RWPE2 (cell line): ENCODE measurements at regions not wholly inside any gene's neighbourhood (a gene's known extent, or its start where the extent isn't known, plus 50 kb on each side); places are given as distances from the start of the nearest gene placed in this dataset.

Experiments used
- ATAC-seq: fragments of 200-7000 bp; cut with Tn5 transposase; 3 replicates; pipeline ENCODE4 v1.9.1; 2021; ENCODE audit warnings: low read depth
- DNase-seq: peaks from one replicate; pipeline ENCODE4 v3.0.0-alpha.2; 2020; ENCODE audit warnings: low spot score
- H3K27ac ChIP-seq: fragments of 450-650 bp; 2 replicates; pipeline ENCODE4 v1.5.1; 2017; ENCODE audit warnings: mild to moderate bottlenecking; ENCODE audit not compliant: poor library complexity, severe bottlenecking
- H3K27me3 ChIP-seq: fragments of 250-450 bp; sonication (Bioruptor Pico); 2 replicates; pipeline ENCODE4 v1.5.1; 2021; ENCODE audit warnings: mild to moderate bottlenecking, moderate library complexity; ENCODE audit not compliant: insufficient read depth, poor library complexity, severe bottlenecking
- H3K36me3 ChIP-seq: fragments of 250-450 bp; sonication (Bioruptor Pico); 2 replicates; pipeline ENCODE4 v1.5.1; 2020; ENCODE audit warnings: low read depth, mild to moderate bottlenecking, moderate library complexity
- H3K4me1 ChIP-seq: fragments of 250-450 bp; sonication (Bioruptor Pico); 2 replicates; pipeline ENCODE4 v1.5.1; 2021; ENCODE audit warnings: mild to moderate bottlenecking, moderate library complexity; ENCODE audit not compliant: insufficient read depth, poor library complexity, severe bottlenecking
- H3K4me3 ChIP-seq: fragments of 250-450 bp; sonication (Bioruptor Pico); 2 replicates; pipeline ENCODE4 v1.5.1; 2021; ENCODE audit warnings: mild to moderate bottlenecking, moderate library complexity; ENCODE audit not compliant: severe bottlenecking
- H3K9me3 ChIP-seq: fragments of 250-450 bp; sonication (Bioruptor Pico); 2 replicates; pipeline ENCODE4 v1.5.1; 2021; ENCODE audit warnings: mild to moderate bottlenecking, moderate library complexity; ENCODE audit not compliant: severe bottlenecking
- CTCF ChIP-seq: fragments of 450-650 bp; IDR thresholded peaks from one replicate; pipeline ENCODE4 v1.5.1; 2017; ENCODE audit warnings: mild to moderate bottlenecking, moderate library complexity; ENCODE audit not compliant: poor library complexity, severe bottlenecking

GRCh38 chr5:62046191-62046590 lies 259.8 kb upstream of the KIF2A start:
- no peak for DNase-seq

GRCh38 chr5:62051747-62052146 lies 254.3 kb upstream of the KIF2A start:
- H3K36me3 ChIP-seq = no peaks in the 10 kb centered on the region
- ATAC-seq (no peak), DNase-seq (no peak)
- no peak for TF ChIP-seq CTCF
- H3K4me3 ChIP-seq = no peak overlapping the region
- H3K4me1 ChIP-seq = no peaks in the 10 kb centered on the region
- H3K9me3 ChIP-seq = no peaks in the 10 kb centered on the region
- no peak overlapping the region for H3K27ac ChIP-seq
- H3K27me3 ChIP-seq = no peaks in the 10 kb centered on the region

More at GRCh38 chr5:62046191-62046590, 259.8 kb upstream of the KIF2A start:
- Histone ChIP-seq H3K9me3 (no peaks in the 10 kb centered on the region), H3K4me1 (no peaks in the 10 kb centered on the region), H3K27me3 (no peaks in the 10 kb centered on the region), H3K4me3 (no peak overlapping the region), H3K27ac (no peak overlapping the region), H3K36me3 (no peaks in the 10 kb centered on the region)
- TF ChIP-seq CTCF = no peak
- no peak for ATAC-seq

GRCh38 chr5:62059960-62060359 lies 246.0 kb upstream of the KIF2A start:
- DNase-seq (no peak), ATAC-seq (peak; percentile 55; the same call in 2 of the 3 replicates)
- H3K36me3 ChIP-seq = no peaks in the 10 kb centered on the region
- no peak for TF ChIP-seq CTCF
- H3K27me3 ChIP-seq = no peaks in the 10 kb centered on the region
- H3K27ac ChIP-seq = no peak overlapping the region
- no peak overlapping the region for H3K4me3 ChIP-seq
- peaks cover 5% of the 10 kb centered on the region for H3K4me1 ChIP-seq
- H3K9me3 ChIP-seq = no peaks in the 10 kb centered on the region

- no peak for DNase-seq
- H3K4me3 ChIP-seq = no peak overlapping the region
- H3K9me3 ChIP-seq = no peaks in the 10 kb centered on the region
Measured at GRCh38 chr5:62065050-62065449, 241.0 kb upstream of the KIF2A start.

More at GRCh38 chr5:62065050-62065449, 241.0 kb upstream of the KIF2A start:
- TF ChIP-seq CTCF = no peak
- H3K27me3 ChIP-seq = no peaks in the 10 kb centered on the region
- H3K27ac ChIP-seq = no peak overlapping the region
- no peaks in the 10 kb centered on the region for H3K4me1 ChIP-seq
- no peaks in the 10 kb centered on the region for H3K36me3 ChIP-seq
- ATAC-seq = no peak
